GM23338 (cell line): ENCODE measurements at regions not wholly inside any gene's neighbourhood (a gene's known extent, or its start where the extent isn't known, plus 50 kb on each side); places are given as distances from the start of the nearest gene placed in this dataset.

ENCODE experiments used
- ATAC-seq: fragments of 200-7000 bp; cut with Tn5 transposase; 3 replicates; pipeline ENCODE4 v1.9.1; 2020
- DNase-seq: peaks from one replicate; pipeline ENCODE4 v3.0.0-alpha.2; 2015; ENCODE audit warnings: low spot score
- H2AFZ ChIP-seq: fragments of 200-600 bp; sonication (generic); 2 replicates; pipeline ENCODE4 v1.8.0; 2016; ENCODE audit warnings: antibody characterized with exemption, mild to moderate bottlenecking, moderate library complexity
- H3F3A ChIP-seq: fragments of 200-600 bp; sonication (generic); replicated peaks from 2 replicates; pipeline ENCODE4 v1.8.0; 2017; ENCODE audit warnings: antibody characterized with exemption, mixed run types, low read depth
- H3K27ac ChIP-seq: fragments of 200-600 bp; sonication (generic); 2 replicates; pipeline ENCODE4 v1.6.1; 2016; ENCODE audit warnings: low read depth
- H3K27me3 ChIP-seq: fragments of 200-600 bp; sonication (generic); 2 replicates; pipeline ENCODE4 v1.8.0; 2016; ENCODE audit warnings: mild to moderate bottlenecking, mixed run types, moderate library complexity; ENCODE audit not compliant: insufficient read depth
- H3K36me3 ChIP-seq: fragments of 200-600 bp; sonication (generic); 2 replicates; pipeline ENCODE4 v1.8.0; 2016; ENCODE audit warnings: mild to moderate bottlenecking; ENCODE audit not compliant: insufficient read depth
- H3K4me1 ChIP-seq: fragments of 200-600 bp; sonication (generic); 2 replicates; pipeline ENCODE4 v1.8.0; 2016; ENCODE audit warnings: mild to moderate bottlenecking, moderate library complexity; ENCODE audit not compliant: insufficient read depth
- H3K4me2 ChIP-seq: fragments of 200-600 bp; sonication (generic); 2 replicates; pipeline ENCODE4 v1.7.1; 2017; ENCODE audit warnings: mixed run types
- H3K4me3 ChIP-seq: fragments of 200-600 bp; sonication (generic); 2 replicates; pipeline ENCODE4 v1.6.1; 2016; ENCODE audit warnings: mixed run types
- H3K79me2 ChIP-seq: fragments of 200-600 bp; sonication (generic); replicated peaks from 2 replicates; pipeline ENCODE4 v1.8.0; 2017; ENCODE audit warnings: mild to moderate bottlenecking; ENCODE audit not compliant: insufficient read depth
- H3K9me2 ChIP-seq: fragments of 200-600 bp; sonication (generic); 2 replicates; pipeline ENCODE4 v1.8.0; 2017; ENCODE audit not compliant: insufficient read depth
- H4K20me1 ChIP-seq: fragments of 200-600 bp; sonication (generic); replicated peaks from 2 replicates; pipeline ENCODE4 v1.8.0; 2017; ENCODE audit warnings: mild to moderate bottlenecking; ENCODE audit not compliant: insufficient read depth
- H3K27ac Mint-ChIP-seq: 2 replicates; pipeline ENCODE4 v1.8.0; 2020; ENCODE audit warnings: inconsistent platforms, mild to moderate bottlenecking, moderate library complexity, mixed read lengths
- H3K27me3 Mint-ChIP-seq: 3 replicates; pipeline ENCODE4 v1.8.0; 2022; ENCODE audit warnings: low read depth, mild to moderate bottlenecking, moderate library complexity, mixed read lengths, inconsistent platforms; ENCODE audit not compliant: insufficient read depth, poor library complexity
- H3K36me3 Mint-ChIP-seq: 3 replicates; pipeline ENCODE4 v1.8.0; 2021; ENCODE audit warnings: low read depth, mild to moderate bottlenecking, inconsistent platforms, moderate library complexity, mixed read lengths
- H3K4me1 Mint-ChIP-seq: 3 replicates; pipeline ENCODE4 v1.8.0; 2020; ENCODE audit warnings: mild to moderate bottlenecking, inconsistent platforms, mixed read lengths
- H3K4me3 Mint-ChIP-seq: 3 replicates; pipeline ENCODE4 v1.8.0; 2021; ENCODE audit warnings: moderate library complexity, mild to moderate bottlenecking, inconsistent platforms, mixed read lengths
- H3K9me3 Mint-ChIP-seq: 3 replicates; pipeline ENCODE4 v1.8.0; 2020; ENCODE audit warnings: moderate library complexity, mild to moderate bottlenecking, inconsistent platforms, mixed read lengths
- CREB1 ChIP-seq: fragments of 250-450 bp; sonication (Bioruptor Pico); IDR thresholded peaks from 2 replicates; pipeline ENCODE4 v1.5.0; 2020; ENCODE audit warnings: low read depth, mild to moderate bottlenecking, moderate library complexity
- JUNB ChIP-seq: IDR thresholded peaks from one replicate; pipeline ENCODE4 v1.6.1; 2016; ENCODE audit warnings: antibody characterized with exemption; ENCODE audit not compliant: unreplicated experiment
- NANOG ChIP-seq: IDR thresholded peaks from 2 replicates; pipeline ENCODE4 v1.6.1; 2016; ENCODE audit warnings: antibody characterized with exemption, borderline replicate concordance
- POLR2AphosphoS5 ChIP-seq: IDR thresholded peaks from 2 replicates; pipeline ENCODE4 v1.6.1; 2016; ENCODE audit warnings: antibody characterized with exemption, low read depth
- STAT1 ChIP-seq: IDR thresholded peaks from one replicate; pipeline ENCODE4 v1.6.1; 2016; ENCODE audit warnings: antibody characterized with exemption; ENCODE audit not compliant: unreplicated experiment
- ZNF114 ChIP-seq: fragments of 250-450 bp; sonication (Bioruptor Pico); IDR thresholded peaks from 2 replicates; pipeline ENCODE4 v1.5.0; 2020; ENCODE audit warnings: mild to moderate bottlenecking, moderate library complexity
- TF ChIP-seq, protein P1 (sequence below): IDR thresholded peaks from 2 replicates; pipeline ENCODE4 v1.6.1; 2016; ENCODE audit warnings: antibody characterized with exemption

DNA sequence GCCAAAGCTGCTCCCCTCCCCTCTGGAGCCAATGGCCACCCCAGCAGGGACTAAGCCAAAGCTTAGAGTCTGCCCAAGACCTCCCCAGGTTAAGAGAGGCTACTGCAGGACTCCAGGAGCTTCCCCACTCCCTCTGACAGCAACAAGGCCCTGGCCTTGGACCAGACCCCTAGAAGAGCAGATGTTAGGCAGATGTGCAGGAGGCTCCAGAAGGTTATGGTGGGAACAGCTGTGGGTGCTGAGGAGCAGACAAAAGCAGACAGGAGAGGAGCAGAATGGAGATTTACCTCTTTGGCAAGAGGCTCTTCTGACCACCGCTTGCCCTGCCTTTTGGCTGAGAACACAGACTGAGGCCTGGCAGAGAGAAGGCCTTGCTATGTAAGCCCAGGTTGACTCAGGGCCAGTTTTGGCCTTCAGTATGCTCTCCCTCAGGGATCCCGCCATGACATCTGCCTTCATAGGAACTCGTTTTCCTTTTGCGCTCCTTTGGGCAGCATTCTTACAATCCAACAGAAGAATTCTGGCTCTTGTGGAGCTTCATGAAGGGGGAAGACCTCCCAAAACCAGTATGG lies 113.0 kb downstream of the RBFOX3 start:
- no peak overlapping the region for H3K27ac Mint-ChIP-seq
- no peak for ATAC-seq
- Histone ChIP-seq H3F3A (no peaks in the 10 kb centered on the region), H4K20me1 (no peaks in the 10 kb centered on the region), H3K36me3 (no peaks in the 10 kb centered on the region), H3K9me2 (0 out of 2 replicates have a peak, but pooled peaks cover 7% of the 10 kb centered on the region), H3K27ac (no peak overlapping the region), H3K4me1 (no peaks in the 10 kb centered on the region), H2AFZ (no peak overlapping the region), H3K4me3 (no peak overlapping the region), H3K27me3 (no peaks in the 10 kb centered on the region), H3K4me2 (no peak overlapping the region), H3K79me2 (no peaks in the 10 kb centered on the region)
- TF ChIP-seq JUNB (no peak), ZNF114 (CRISPR knock-in tag) (no peak), CREB1 (CRISPR knock-in tag) (no peak)
- TF ChIP-seq, protein P1, sequence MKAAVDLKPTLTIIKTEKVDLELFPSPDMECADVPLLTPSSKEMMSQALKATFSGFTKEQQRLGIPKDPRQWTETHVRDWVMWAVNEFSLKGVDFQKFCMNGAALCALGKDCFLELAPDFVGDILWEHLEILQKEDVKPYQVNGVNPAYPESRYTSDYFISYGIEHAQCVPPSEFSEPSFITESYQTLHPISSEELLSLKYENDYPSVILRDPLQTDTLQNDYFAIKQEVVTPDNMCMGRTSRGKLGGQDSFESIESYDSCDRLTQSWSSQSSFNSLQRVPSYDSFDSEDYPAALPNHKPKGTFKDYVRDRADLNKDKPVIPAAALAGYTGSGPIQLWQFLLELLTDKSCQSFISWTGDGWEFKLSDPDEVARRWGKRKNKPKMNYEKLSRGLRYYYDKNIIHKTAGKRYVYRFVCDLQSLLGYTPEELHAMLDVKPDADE, result no peak
- peaks cover 8% of the 10 kb centered on the region for H3K9me3 Mint-ChIP-seq
- no peak for DNase-seq
- peaks cover 8% of the 10 kb centered on the region; the same call in 2 of the 3 replicates for H3K4me1 Mint-ChIP-seq
- H3K4me3 Mint-ChIP-seq, result no peak overlapping the region
- H3K27me3 Mint-ChIP-seq, result peaks cover 13% of the 10 kb centered on the region
- H3K36me3 Mint-ChIP-seq, result no peaks in the 10 kb centered on the region

DNA sequence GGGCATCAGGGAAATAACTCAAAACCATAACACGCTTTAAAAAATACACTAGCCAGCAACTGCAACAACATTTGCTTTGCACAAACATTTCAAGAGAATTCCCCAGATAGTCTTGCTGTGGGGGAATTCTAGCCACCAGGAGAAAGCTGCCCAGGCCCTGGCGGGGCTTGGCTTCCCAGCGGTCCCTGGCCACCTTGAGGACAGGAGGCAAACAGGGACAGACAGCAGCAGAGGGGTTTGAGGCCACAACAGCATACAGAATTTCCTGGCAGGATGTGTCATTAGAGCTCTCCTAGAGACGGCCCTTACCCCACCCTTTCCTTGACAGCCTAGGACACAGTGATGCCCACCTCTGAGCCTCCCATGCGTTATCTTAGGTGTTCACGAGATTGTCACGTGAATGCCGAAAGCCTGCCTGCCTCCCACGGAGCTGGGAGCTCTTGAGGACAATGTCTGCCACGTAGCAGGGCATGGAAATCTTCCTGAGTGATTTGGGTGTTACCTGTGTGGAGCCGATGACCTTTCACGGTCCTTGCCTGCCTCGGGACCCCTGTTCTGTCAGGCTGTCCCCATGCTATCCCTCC lies 114.3 kb downstream of the RBFOX3 start:
- no peaks in the 10 kb centered on the region for H3K4me1 ChIP-seq
- Mint-ChIP-seq H3K9me3 (peaks cover 12% of the 10 kb centered on the region), H3K36me3 (peaks cover 3% of the 10 kb centered on the region; the same call in 2 of the 3 replicates), H3K4me3 (no peak overlapping the region), H3K27ac (no peak overlapping the region), H3K27me3 (peaks cover 15% of the 10 kb centered on the region), H3K4me1 (peaks cover 8% of the 10 kb centered on the region; the same call in 2 of the 3 replicates)
- H3K36me3 ChIP-seq, result no peaks in the 10 kb centered on the region
- no peaks in the 10 kb centered on the region for H3K27me3 ChIP-seq
- DNase-seq (no peak), ATAC-seq (no peak)
- no peaks in the 10 kb centered on the region for H3K79me2 ChIP-seq
- H3K9me2 ChIP-seq, result 0 out of 2 replicates have a peak, but pooled peaks cover 7% of the 10 kb centered on the region
- H2AFZ ChIP-seq, result no peak overlapping the region
- no peak overlapping the region for H3K4me3 ChIP-seq
- H3K4me2 ChIP-seq, result no peak overlapping the region
- no peak for TF ChIP-seq POLR2AphosphoS5
- TF ChIP-seq, protein P1, result no peak
- no peak for TF ChIP-seq NANOG
- TF ChIP-seq STAT1, result no peak
- TF ChIP-seq JUNB, result no peak
- no peaks in the 10 kb centered on the region for H4K20me1 ChIP-seq
- no peaks in the 10 kb centered on the region for H3F3A ChIP-seq
- H3K27ac ChIP-seq, result no peak overlapping the region

DNA sequence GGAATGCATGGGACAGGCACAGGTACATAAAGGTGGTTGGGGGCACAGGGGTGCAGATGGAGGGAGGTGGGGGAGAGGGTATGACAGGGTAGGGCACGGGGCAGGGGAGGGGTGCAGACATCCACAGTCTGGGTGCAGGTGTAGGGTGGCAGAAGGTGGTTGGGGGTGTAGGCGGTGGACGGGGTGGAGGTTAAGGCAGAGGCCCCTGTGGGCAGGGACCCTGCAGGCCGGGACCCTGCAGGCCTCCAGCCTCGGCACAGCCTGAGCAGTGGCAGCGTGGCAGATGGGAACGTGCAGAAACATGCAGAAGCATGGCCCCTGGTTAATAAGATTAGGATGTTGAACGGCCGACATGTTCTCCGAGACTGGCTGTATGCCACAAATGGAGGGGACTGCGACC lies 115.2 kb downstream of the RBFOX3 start:
- H4K20me1 ChIP-seq, result no peaks in the 10 kb centered on the region
- no peak for ATAC-seq
- H3K79me2 ChIP-seq, result no peaks in the 10 kb centered on the region
- H3K27ac ChIP-seq, result no peak overlapping the region
- H3K9me2 ChIP-seq, result 0 out of 2 replicates have a peak, but pooled peaks cover 7% of the 10 kb centered on the region
- no peak for DNase-seq
- peaks cover 3% of the 10 kb centered on the region; the same call in 2 of the 3 replicates for H3K36me3 Mint-ChIP-seq
- no peak overlapping the region for H3K4me2 ChIP-seq
- no peaks in the 10 kb centered on the region for H3K27me3 ChIP-seq
- peaks cover 2% of the 10 kb centered on the region; the same call in 1 of the 3 replicates for H3K4me1 Mint-ChIP-seq
- peaks cover 9% of the 10 kb centered on the region for H3K27me3 Mint-ChIP-seq
- no peaks in the 10 kb centered on the region for H3K4me1 ChIP-seq
- H3K4me3 Mint-ChIP-seq, result no peak overlapping the region
- H3K9me3 Mint-ChIP-seq, result peaks cover 12% of the 10 kb centered on the region
- TF ChIP-seq, protein P1, result no peak
- H3K4me3 ChIP-seq, result no peak overlapping the region
- H2AFZ ChIP-seq, result no peak overlapping the region
- no peaks in the 10 kb centered on the region for H3K36me3 ChIP-seq
- H3K27ac Mint-ChIP-seq, result no peak overlapping the region
- no peaks in the 10 kb centered on the region for H3F3A ChIP-seq
